WTC11 (cell line): ENCODE measurements at regions not wholly inside any gene's neighbourhood (a gene's known extent, or its start where the extent isn't known, plus 50 kb on each side); places are given as distances from the start of the nearest gene placed in this dataset.

ENCODE experiments used
- ATAC-seq: fragments of 200-7000 bp; cut with Tn5 transposase; 2 replicates; pipeline ENCODE4 v1.10.0; 2021; ENCODE audit warnings: mild to moderate bottlenecking, moderate library complexity
- CTCF ChIA-PET: fragments of 300-600 bp; sonication (Branson Sonifier 250); formaldehyde crosslinking; loops from one replicate; lab custom pipeline; 2021; ENCODE audit warnings: antibody characterized with exemption; lab: Charles Lee
- POLR2A ChIA-PET: fragments of 350-600 bp; sonication (Branson Sonifier 250); formaldehyde crosslinking; loops from one replicate; lab custom pipeline; 2021; ENCODE audit warnings: antibody characterized with exemption; lab: Charles Lee
- DNase-seq: peaks from one replicate; pipeline ENCODE4 v3.0.0; 2021; ENCODE audit warnings: low spot score
- H3K27ac Mint-ChIP-seq: 2 replicates; pipeline ENCODE4 v1.8.0; 2021; ENCODE audit warnings: mixed read lengths
- H3K27me3 Mint-ChIP-seq: 2 replicates; pipeline ENCODE4 v1.8.0; 2021; ENCODE audit warnings: low read depth, mild to moderate bottlenecking, moderate library complexity, mixed read lengths
- H3K36me3 Mint-ChIP-seq: 2 replicates; pipeline ENCODE4 v1.8.0; 2021; ENCODE audit warnings: mixed read lengths
- H3K4me1 Mint-ChIP-seq: 2 replicates; pipeline ENCODE4 v1.8.0; 2022; ENCODE audit warnings: mixed read lengths
- H3K4me3 Mint-ChIP-seq: 2 replicates; pipeline ENCODE4 v1.8.0; 2021; ENCODE audit warnings: mild to moderate bottlenecking, moderate library complexity, mixed read lengths
- H3K9me3 Mint-ChIP-seq: 2 replicates; pipeline ENCODE4 v1.8.0; 2021; ENCODE audit warnings: mixed read lengths
- CREB1 ChIP-seq: sonication (generic); formaldehyde crosslinking; IDR thresholded peaks from 2 replicates; pipeline ENCODE4 v1.8.0; 2023; ENCODE audit warnings: mild to moderate bottlenecking, missing genetic modification reagents
- GABPB1 ChIP-seq: sonication (generic); formaldehyde crosslinking; IDR thresholded peaks from 2 replicates; pipeline ENCODE4 v1.8.1; 2023; ENCODE audit warnings: mild to moderate bottlenecking, missing genetic modification reagents
- GRHL2 ChIP-seq: fragments of 250-450 bp; sonication (Bioruptor Pico); IDR thresholded peaks from 2 replicates; pipeline ENCODE4 v1.8.0; 2022; ENCODE audit warnings: mild to moderate bottlenecking, moderate library complexity; ENCODE audit not compliant: insufficient replicate concordance, severe bottlenecking
- MXD4 ChIP-seq: fragments of 250-450 bp; sonication (Bioruptor Pico); IDR thresholded peaks from 2 replicates; pipeline ENCODE4 v1.8.0; 2021; ENCODE audit warnings: mild to moderate bottlenecking, moderate library complexity, borderline replicate concordance
- ZNF396 ChIP-seq: fragments of 250-450 bp; sonication (Bioruptor Pico); IDR thresholded peaks from 2 replicates; pipeline ENCODE4 v1.8.0; 2021; ENCODE audit warnings: mild to moderate bottlenecking, moderate library complexity, borderline replicate concordance
- ZNF416 ChIP-seq: fragments of 250-450 bp; sonication (Bioruptor Pico); IDR thresholded peaks from 2 replicates; pipeline ENCODE4 v1.9.0; 2021; ENCODE audit warnings: mild to moderate bottlenecking, inconsistent platforms
- ZNF423 ChIP-seq: fragments of 250-450 bp; sonication (Bioruptor Pico); IDR thresholded peaks from 2 replicates; pipeline ENCODE4 v2.1.2; 2022; ENCODE audit warnings: mild to moderate bottlenecking, moderate library complexity
- TF ChIP-seq, protein P1 (sequence below): sonication (generic); formaldehyde crosslinking; IDR thresholded peaks from 2 replicates; pipeline ENCODE4 v1.8.0; 2022; ENCODE audit warnings: missing genetic modification reagents
- TF ChIP-seq, protein P2 (sequence below): fragments of 250-450 bp; sonication (Bioruptor Pico); IDR thresholded peaks from 2 replicates; pipeline ENCODE4 v1.9.0; 2021; ENCODE audit warnings: mild to moderate bottlenecking
- TF ChIP-seq, protein P3 (sequence below): sonication (generic); formaldehyde crosslinking; IDR thresholded peaks from 2 replicates; pipeline ENCODE4 v1.8.0; 2022; ENCODE audit warnings: mild to moderate bottlenecking, missing genetic modification reagents
- TF ChIP-seq, protein P4 (sequence below): sonication (generic); formaldehyde crosslinking; IDR thresholded peaks from 2 replicates; pipeline ENCODE4 v1.8.1; 2023; ENCODE audit warnings: mild to moderate bottlenecking, missing genetic modification reagents, borderline replicate concordance
- TF ChIP-seq, protein P5 (sequence below): fragments of 200-600 bp; IDR thresholded peaks from 2 replicates; pipeline ENCODE4 v1.8.0; 2022; ENCODE audit warnings: antibody characterized with exemption
- TF ChIP-seq, protein P6 (sequence below): sonication (generic); formaldehyde crosslinking; IDR thresholded peaks from 2 replicates; pipeline ENCODE4 v1.8.1; 2023; ENCODE audit warnings: mild to moderate bottlenecking, missing genetic modification reagents, moderate library complexity

DNA sequence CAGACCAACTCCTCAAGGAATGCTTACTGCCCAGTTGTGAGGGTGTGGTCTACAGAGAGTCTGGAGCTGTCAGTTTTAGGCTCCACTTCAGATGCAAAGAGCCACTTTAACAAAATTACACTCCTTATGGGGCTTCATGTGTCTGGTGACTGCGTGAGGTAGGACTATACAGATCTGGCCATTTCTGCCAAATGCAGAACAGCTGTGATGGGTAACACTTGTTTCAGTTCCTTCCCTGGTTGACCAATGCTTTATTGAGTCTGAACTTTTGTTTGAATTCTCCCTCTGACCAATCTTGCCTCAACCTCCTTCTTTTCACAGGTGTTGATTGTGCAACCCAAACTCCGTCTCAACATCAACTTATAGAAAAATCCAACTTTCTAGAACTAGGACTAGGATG lies 181.2 kb downstream of the OMA1 start (continued):
- TF ChIP-seq, protein P1, sequence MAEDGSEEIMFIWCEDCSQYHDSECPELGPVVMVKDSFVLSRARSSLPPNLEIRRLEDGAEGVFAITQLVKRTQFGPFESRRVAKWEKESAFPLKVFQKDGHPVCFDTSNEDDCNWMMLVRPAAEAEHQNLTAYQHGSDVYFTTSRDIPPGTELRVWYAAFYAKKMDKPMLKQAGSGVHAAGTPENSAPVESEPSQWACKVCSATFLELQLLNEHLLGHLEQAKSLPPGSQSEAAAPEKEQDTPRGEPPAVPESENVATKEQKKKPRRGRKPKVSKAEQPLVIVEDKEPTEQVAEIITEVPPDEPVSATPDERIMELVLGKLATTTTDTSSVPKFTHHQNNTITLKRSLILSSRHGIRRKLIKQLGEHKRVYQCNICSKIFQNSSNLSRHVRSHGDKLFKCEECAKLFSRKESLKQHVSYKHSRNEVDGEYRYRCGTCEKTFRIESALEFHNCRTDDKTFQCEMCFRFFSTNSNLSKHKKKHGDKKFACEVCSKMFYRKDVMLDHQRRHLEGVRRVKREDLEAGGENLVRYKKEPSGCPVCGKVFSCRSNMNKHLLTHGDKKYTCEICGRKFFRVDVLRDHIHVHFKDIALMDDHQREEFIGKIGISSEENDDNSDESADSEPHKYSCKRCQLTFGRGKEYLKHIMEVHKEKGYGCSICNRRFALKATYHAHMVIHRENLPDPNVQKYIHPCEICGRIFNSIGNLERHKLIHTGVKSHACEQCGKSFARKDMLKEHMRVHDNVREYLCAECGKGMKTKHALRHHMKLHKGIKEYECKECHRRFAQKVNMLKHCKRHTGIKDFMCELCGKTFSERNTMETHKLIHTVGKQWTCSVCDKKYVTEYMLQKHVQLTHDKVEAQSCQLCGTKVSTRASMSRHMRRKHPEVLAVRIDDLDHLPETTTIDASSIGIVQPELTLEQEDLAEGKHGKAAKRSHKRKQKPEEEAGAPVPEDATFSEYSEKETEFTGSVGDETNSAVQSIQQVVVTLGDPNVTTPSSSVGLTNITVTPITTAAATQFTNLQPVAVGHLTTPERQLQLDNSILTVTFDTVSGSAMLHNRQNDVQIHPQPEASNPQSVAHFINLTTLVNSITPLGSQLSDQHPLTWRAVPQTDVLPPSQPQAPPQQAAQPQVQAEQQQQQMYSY (CRISPR knock-in tag) = no peak
- TF ChIP-seq, protein P2, sequence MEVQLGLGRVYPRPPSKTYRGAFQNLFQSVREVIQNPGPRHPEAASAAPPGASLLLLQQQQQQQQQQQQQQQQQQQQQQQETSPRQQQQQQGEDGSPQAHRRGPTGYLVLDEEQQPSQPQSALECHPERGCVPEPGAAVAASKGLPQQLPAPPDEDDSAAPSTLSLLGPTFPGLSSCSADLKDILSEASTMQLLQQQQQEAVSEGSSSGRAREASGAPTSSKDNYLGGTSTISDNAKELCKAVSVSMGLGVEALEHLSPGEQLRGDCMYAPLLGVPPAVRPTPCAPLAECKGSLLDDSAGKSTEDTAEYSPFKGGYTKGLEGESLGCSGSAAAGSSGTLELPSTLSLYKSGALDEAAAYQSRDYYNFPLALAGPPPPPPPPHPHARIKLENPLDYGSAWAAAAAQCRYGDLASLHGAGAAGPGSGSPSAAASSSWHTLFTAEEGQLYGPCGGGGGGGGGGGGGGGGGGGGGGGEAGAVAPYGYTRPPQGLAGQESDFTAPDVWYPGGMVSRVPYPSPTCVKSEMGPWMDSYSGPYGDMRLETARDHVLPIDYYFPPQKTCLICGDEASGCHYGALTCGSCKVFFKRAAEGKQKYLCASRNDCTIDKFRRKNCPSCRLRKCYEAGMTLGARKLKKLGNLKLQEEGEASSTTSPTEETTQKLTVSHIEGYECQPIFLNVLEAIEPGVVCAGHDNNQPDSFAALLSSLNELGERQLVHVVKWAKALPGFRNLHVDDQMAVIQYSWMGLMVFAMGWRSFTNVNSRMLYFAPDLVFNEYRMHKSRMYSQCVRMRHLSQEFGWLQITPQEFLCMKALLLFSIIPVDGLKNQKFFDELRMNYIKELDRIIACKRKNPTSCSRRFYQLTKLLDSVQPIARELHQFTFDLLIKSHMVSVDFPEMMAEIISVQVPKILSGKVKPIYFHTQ (CRISPR knock-in tag) = no peak
- TF ChIP-seq ZNF416 (CRISPR knock-in tag) = no peak
- TF ChIP-seq CREB1 (CRISPR knock-in tag) = no peak
- TF ChIP-seq, protein P3, sequence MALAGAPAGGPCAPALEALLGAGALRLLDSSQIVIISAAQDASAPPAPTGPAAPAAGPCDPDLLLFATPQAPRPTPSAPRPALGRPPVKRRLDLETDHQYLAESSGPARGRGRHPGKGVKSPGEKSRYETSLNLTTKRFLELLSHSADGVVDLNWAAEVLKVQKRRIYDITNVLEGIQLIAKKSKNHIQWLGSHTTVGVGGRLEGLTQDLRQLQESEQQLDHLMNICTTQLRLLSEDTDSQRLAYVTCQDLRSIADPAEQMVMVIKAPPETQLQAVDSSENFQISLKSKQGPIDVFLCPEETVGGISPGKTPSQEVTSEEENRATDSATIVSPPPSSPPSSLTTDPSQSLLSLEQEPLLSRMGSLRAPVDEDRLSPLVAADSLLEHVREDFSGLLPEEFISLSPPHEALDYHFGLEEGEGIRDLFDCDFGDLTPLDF (CRISPR knock-in tag) = no peak
- no peak for TF ChIP-seq GABPB1 (CRISPR knock-in tag)
- no peak for TF ChIP-seq ZNF396
- no peak for TF ChIP-seq ZNF423 (CRISPR knock-in tag)
- TF ChIP-seq, all 79 proteins: peak for 0

DNA sequence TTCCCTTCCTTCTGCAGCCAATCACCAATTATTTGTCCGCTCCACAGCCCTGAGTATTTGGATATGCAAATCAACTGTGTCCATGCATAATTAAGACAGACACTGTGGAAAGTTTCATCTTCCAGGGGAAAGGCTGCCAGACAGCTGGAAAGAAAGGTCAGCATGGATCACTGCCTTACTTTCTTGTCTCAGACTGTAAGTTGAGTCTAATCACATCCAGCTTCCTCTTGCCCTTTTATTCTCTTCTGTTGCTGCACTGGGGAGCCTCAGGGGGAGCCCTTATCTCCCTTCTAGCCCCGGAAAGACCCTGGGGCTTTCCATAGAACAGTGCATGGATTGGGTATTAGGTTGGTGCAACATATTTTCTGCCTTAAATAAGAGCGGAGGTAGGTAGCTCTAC lies 182.9 kb downstream of the OMA1 start:
- ChIA-PET CTCF (interaction anchor here (0.8 kb wide), 1 partner anchor 19 kb away, joined by 3 read pairs; no protein-coding TSS in a partner anchor), POLR2A (no interaction called here)
- no peak overlapping the region for H3K27ac Mint-ChIP-seq
- ATAC-seq = peak; percentile 64
- no peaks in the 10 kb centered on the region for H3K36me3 Mint-ChIP-seq
- peaks cover 6% of the 10 kb centered on the region for H3K9me3 Mint-ChIP-seq
- H3K4me1 Mint-ChIP-seq = peaks cover 18% of the 10 kb centered on the region
- no peak overlapping the region for H3K4me3 Mint-ChIP-seq
- DNase-seq = no peak
- TF ChIP-seq, protein P4, sequence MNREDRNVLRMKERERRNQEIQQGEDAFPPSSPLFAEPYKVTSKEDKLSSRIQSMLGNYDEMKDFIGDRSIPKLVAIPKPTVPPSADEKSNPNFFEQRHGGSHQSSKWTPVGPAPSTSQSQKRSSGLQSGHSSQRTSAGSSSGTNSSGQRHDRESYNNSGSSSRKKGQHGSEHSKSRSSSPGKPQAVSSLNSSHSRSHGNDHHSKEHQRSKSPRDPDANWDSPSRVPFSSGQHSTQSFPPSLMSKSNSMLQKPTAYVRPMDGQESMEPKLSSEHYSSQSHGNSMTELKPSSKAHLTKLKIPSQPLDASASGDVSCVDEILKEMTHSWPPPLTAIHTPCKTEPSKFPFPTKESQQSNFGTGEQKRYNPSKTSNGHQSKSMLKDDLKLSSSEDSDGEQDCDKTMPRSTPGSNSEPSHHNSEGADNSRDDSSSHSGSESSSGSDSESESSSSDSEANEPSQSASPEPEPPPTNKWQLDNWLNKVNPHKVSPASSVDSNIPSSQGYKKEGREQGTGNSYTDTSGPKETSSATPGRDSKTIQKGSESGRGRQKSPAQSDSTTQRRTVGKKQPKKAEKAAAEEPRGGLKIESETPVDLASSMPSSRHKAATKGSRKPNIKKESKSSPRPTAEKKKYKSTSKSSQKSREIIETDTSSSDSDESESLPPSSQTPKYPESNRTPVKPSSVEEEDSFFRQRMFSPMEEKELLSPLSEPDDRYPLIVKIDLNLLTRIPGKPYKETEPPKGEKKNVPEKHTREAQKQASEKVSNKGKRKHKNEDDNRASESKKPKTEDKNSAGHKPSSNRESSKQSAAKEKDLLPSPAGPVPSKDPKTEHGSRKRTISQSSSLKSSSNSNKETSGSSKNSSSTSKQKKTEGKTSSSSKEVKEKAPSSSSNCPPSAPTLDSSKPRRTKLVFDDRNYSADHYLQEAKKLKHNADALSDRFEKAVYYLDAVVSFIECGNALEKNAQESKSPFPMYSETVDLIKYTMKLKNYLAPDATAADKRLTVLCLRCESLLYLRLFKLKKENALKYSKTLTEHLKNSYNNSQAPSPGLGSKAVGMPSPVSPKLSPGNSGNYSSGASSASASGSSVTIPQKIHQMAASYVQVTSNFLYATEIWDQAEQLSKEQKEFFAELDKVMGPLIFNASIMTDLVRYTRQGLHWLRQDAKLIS (CRISPR knock-in tag) = no peak
- TF ChIP-seq, protein P5, sequence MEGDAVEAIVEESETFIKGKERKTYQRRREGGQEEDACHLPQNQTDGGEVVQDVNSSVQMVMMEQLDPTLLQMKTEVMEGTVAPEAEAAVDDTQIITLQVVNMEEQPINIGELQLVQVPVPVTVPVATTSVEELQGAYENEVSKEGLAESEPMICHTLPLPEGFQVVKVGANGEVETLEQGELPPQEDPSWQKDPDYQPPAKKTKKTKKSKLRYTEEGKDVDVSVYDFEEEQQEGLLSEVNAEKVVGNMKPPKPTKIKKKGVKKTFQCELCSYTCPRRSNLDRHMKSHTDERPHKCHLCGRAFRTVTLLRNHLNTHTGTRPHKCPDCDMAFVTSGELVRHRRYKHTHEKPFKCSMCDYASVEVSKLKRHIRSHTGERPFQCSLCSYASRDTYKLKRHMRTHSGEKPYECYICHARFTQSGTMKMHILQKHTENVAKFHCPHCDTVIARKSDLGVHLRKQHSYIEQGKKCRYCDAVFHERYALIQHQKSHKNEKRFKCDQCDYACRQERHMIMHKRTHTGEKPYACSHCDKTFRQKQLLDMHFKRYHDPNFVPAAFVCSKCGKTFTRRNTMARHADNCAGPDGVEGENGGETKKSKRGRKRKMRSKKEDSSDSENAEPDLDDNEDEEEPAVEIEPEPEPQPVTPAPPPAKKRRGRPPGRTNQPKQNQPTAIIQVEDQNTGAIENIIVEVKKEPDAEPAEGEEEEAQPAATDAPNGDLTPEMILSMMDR = no peak
- no peak for TF ChIP-seq MXD4 (CRISPR knock-in tag)
- TF ChIP-seq, protein P6, sequence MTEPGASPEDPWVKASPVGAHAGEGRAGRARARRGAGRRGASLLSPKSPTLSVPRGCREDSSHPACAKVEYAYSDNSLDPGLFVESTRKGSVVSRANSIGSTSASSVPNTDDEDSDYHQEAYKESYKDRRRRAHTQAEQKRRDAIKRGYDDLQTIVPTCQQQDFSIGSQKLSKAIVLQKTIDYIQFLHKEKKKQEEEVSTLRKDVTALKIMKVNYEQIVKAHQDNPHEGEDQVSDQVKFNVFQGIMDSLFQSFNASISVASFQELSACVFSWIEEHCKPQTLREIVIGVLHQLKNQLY = no peak
- TF ChIP-seq GRHL2 (CRISPR knock-in tag) = no peak
- TF ChIP-seq, all 79 proteins: peak for 0
- peaks cover 3% of the 10 kb centered on the region for H3K27me3 Mint-ChIP-seq
